SK-N-SH (cell line): ENCODE measurements at regions not wholly inside any gene's neighbourhood (a gene's known extent, or its start where the extent isn't known, plus 50 kb on each side); places are given as distances from the start of the nearest gene placed in this dataset.
"Not testable (repeated sequence)": the region's sequence is repeated elsewhere in the genome, so short reads cannot be mapped to it uniquely, and the experiment has no call there.

ENCODE experiments used
- CTCF ChIA-PET: fragments of 300-600, 350-600 bp; formaldehyde crosslinking; extraction: SDS; loops from one replicate; lab custom pipeline; 2021; lab: Yijun Ruan, JAX
- POLR2A ChIA-PET: fragments of 350-600 bp; sonication (Branson Sonifier 250); formaldehyde crosslinking; extraction: SDS; loops from one replicate; lab custom pipeline; 2020; ENCODE audit warnings: antibody characterized with exemption, inconsistent platforms; lab: Yijun Ruan, JAX
- DNase-seq: peaks from one replicate; pipeline ENCODE4 v3.0.0; 2012
- H2AFZ ChIP-seq: fragments of 200-600 bp; sonication (generic); 2 replicates; pipeline ENCODE4 v1.8.1; 2016; ENCODE audit warnings: antibody characterized with exemption, mild to moderate bottlenecking, low read depth
- H3F3A ChIP-seq: fragments of 200-600 bp; sonication (generic); replicated peaks from 2 replicates; pipeline ENCODE3; 2016; ENCODE audit warnings: antibody characterized with exemption, mild to moderate bottlenecking; ENCODE audit not compliant: insufficient read depth
- H3K27ac ChIP-seq, 2 experiments: fragments of 200-500 bp in 1 of 2; fragments of 200-600 bp in 1 of 2; sonication (Bioruptor generic) in 1 of 2; sonication (generic), shearing (Covaris generic) in 1 of 2; 2 replicates each; pipeline versions ENCODE4 v1.5.1 to v1.6.1; 2014 to 2016; ENCODE audit warnings: low read depth in 2 of 2, inconsistent platforms in 1 of 2, low read length in 1 of 2, mild to moderate bottlenecking in 1 of 2, mixed read lengths in 1 of 2
- H3K27me3 ChIP-seq: fragments of 200-600 bp; sonication (generic), shearing (Covaris generic); 2 replicates; pipeline ENCODE4 v1.6.1; 2016; ENCODE audit warnings: mixed run types; ENCODE audit not compliant: insufficient read depth
- H3K36me3 ChIP-seq, 2 experiments: fragments of 200-500 bp in 1 of 2; fragments of 200-600 bp in 1 of 2; sonication (Bioruptor generic) in 1 of 2; sonication (generic) in 1 of 2; replicated peaks in 1 of 2; 2 replicates each; pipeline versions ENCODE3 to v1.5.1; 2014 to 2016; ENCODE audit warnings: low read length in 1 of 2, mild to moderate bottlenecking in 1 of 2; ENCODE audit not compliant: insufficient read depth in 2 of 2, control insufficient read depth in 1 of 2
- H3K4me1 ChIP-seq, 2 experiments: fragments of 200-500 bp in 1 of 2; fragments of 200-600 bp in 1 of 2; sonication (Bioruptor generic) in 1 of 2; sonication (generic), shearing (Covaris generic) in 1 of 2; 2 replicates each; pipeline versions ENCODE4 v1.5.1 to v1.6.1; 2014 to 2016; ENCODE audit warnings: low read depth in 1 of 2, low read length in 1 of 2, mixed run types in 1 of 2; ENCODE audit not compliant: insufficient read depth in 2 of 2, control insufficient read depth in 1 of 2
- H3K4me2 ChIP-seq: fragments of 200-600 bp; sonication (generic), shearing (Covaris generic); 2 replicates; pipeline ENCODE4 v1.6.1; 2017; ENCODE audit warnings: mixed run types
- H3K4me3 ChIP-seq, 2 experiments: fragments of 200-500 bp in 1 of 2; fragments of 200-600 bp in 1 of 2; sonication (Bioruptor generic) in 1 of 2; sonication (generic), shearing (Covaris generic) in 1 of 2; 2 replicates each; pipeline versions ENCODE4 v1.5.1 to v1.8.1; 2014 to 2016; ENCODE audit warnings: low read depth in 2 of 2, inconsistent platforms in 1 of 2, low read length in 1 of 2, mild to moderate bottlenecking in 1 of 2, mixed read lengths in 1 of 2, moderate library complexity in 1 of 2
- H3K79me2 ChIP-seq: fragments of 200-600 bp; sonication (generic); 2 replicates; pipeline ENCODE4 v1.8.1; 2017; ENCODE audit warnings: mild to moderate bottlenecking; ENCODE audit not compliant: insufficient read depth
- H3K9ac ChIP-seq: fragments of 200-600 bp; sonication (generic); 2 replicates; pipeline ENCODE4 v1.6.1; 2017; ENCODE audit warnings: mixed run types
- H3K9me2 ChIP-seq: fragments of 200-600 bp; sonication (generic); 2 replicates; pipeline ENCODE4 v1.6.1; 2017; ENCODE audit warnings: mixed run types
- H3K9me3 ChIP-seq: fragments of 200-600 bp; sonication (generic); 2 replicates; pipeline ENCODE4 v1.6.1; 2017; ENCODE audit warnings: mixed run types, mild to moderate bottlenecking, moderate library complexity
- H4K20me1 ChIP-seq: fragments of 200-600 bp; sonication (generic); 2 replicates; pipeline ENCODE4 v1.6.1; 2017; ENCODE audit warnings: mild to moderate bottlenecking, mixed run types; ENCODE audit not compliant: insufficient read depth
- CHD2 ChIP-seq: fragments of 150-350 bp; IDR thresholded peaks from 2 replicates; pipeline ENCODE4 v1.6.1; 2018; ENCODE audit warnings: low read length; ENCODE audit not compliant: partially characterized antibody
- FOSL2 ChIP-seq: IDR thresholded peaks from 2 replicates; pipeline ENCODE4 v1.4.0; 2012; ENCODE audit warnings: low read depth, mild to moderate bottlenecking, moderate library complexity, borderline replicate concordance
- GATA2 ChIP-seq: sonication (generic); formaldehyde crosslinking; IDR thresholded peaks from 2 replicates; pipeline ENCODE4 v1.5.0; 2020; ENCODE audit warnings: mild to moderate bottlenecking, missing genetic modification reagents
- NRF1 ChIP-seq: IDR thresholded peaks from 2 replicates; pipeline ENCODE4 v1.6.1; 2012; ENCODE audit warnings: low read depth, mild to moderate bottlenecking, low read length
- RAD21 ChIP-seq: IDR thresholded peaks from 2 replicates; pipeline ENCODE4 v1.6.1; 2012; ENCODE audit warnings: mild to moderate bottlenecking, low read length
- RCOR1 ChIP-seq: fragments of 150-350 bp; IDR thresholded peaks from 2 replicates; pipeline ENCODE4 v1.6.1; 2017; ENCODE audit warnings: antibody characterized with exemption, low read length
- SIN3A ChIP-seq: IDR thresholded peaks from 2 replicates; pipeline ENCODE4 v1.6.1; 2012; ENCODE audit warnings: low read depth, mild to moderate bottlenecking, low read length, moderate library complexity, borderline replicate concordance
- TAF1 ChIP-seq: IDR thresholded peaks from 2 replicates; pipeline ENCODE4 v1.6.1; 2012; ENCODE audit warnings: low read depth, mild to moderate bottlenecking, low read length, moderate library complexity, borderline replicate concordance
- USF1 ChIP-seq: IDR thresholded peaks from 2 replicates; pipeline ENCODE4 v1.4.0; 2012; ENCODE audit warnings: low read depth, borderline replicate concordance
- USF2 ChIP-seq: fragments of 150-350 bp; IDR thresholded peaks from 2 replicates; pipeline ENCODE4 v1.6.1; 2017; ENCODE audit warnings: antibody characterized with exemption, low read length, low read depth, borderline replicate concordance
- WGBS: methylation state at CpG from one replicate; pipeline ENCODE4 v1.1.6; 2017; ENCODE audit warnings: low lambda C conversion rate; 5-methylcytosine and 5-hydroxymethylcytosine counted together
- TF ChIP-seq, protein P1 (sequence below): IDR thresholded peaks from 2 replicates; pipeline ENCODE4 v1.4.0; 2012; ENCODE audit warnings: low read depth, borderline replicate concordance

DNA sequence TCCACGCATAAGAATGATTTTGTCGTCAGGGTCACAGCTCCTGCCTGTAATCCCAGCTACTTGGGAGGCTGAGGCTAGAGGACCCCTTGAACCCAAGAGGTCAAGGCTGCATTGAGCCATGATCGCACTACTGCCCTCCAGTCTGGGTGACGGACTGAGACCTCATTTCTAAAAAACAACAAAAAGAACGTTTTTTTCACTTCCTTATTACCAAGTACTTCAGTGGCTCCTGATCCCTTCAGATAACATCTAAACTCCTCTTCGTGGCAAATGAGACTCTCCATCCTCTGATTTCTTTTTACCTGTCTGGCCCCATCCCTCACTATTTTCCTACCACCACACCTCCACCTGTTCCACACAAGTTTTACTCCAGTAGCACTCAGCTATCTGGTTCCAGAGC, 105.4 kb upstream of the TLK1 start:
- no peak for DNase-seq
- Histone ChIP-seq H3K27ac (no peak overlapping the region), H3K27me3 (no peaks in the 10 kb centered on the region), H3K79me2 (no peaks in the 10 kb centered on the region), H3K9me3 (no peaks in the 10 kb centered on the region)
- TF ChIP-seq USF2 (no peak), CHD2 (no peak)
- TF ChIP-seq, all 33 proteins: peak for 0
- Histone ChIP-seq H3K9ac (no peak overlapping the region), H3K4me1 (no peaks in the 10 kb centered on the region; a peak in 1 of 4 replicates), H3K9me2 (no peaks in the 10 kb centered on the region), H2AFZ (no peak overlapping the region), H3K4me3 (no peak overlapping the region), H3K4me2 (no peak overlapping the region), H3F3A (no peaks in the 10 kb centered on the region), H3K36me3 (no peaks in the 10 kb centered on the region), H4K20me1 (no peaks in the 10 kb centered on the region)
- ChIA-PET POLR2A (no interaction called here), CTCF (interaction anchor here (0.6 kb wide), 1 partner anchor 100 kb away, joined by 4 read pairs; no protein-coding TSS in a partner anchor)
- 70% methylated on average over 6 of the region's 6 CpGs for WGBS

GRCh38 chr2:171261529-171261928, 100.8 kb upstream of the TLK1 start:
- H2AFZ ChIP-seq, H3K4me2 ChIP-seq, H3F3A ChIP-seq, H3K79me2 ChIP-seq, CTCF ChIA-PET, H3K36me3 ChIP-seq, H3K9ac ChIP-seq, H3K4me1 ChIP-seq, H3K9me3 ChIP-seq, H3K27ac ChIP-seq, H3K4me3 ChIP-seq, DNase-seq, H3K27me3 ChIP-seq, H3K9me2 ChIP-seq, H4K20me1 ChIP-seq, POLR2A ChIA-PET: not testable (repeated sequence)
- WGBS, result 79% methylated on average over 2 of the region's 2 CpGs

GRCh38 chr2:171260471-171261424, 100.1 kb upstream of the TLK1 start:
- Histone ChIP-seq H3K4me2 (no peak overlapping the region), H3K36me3 (no peaks in the 10 kb centered on the region), H3K27me3 (no peaks in the 10 kb centered on the region), H3K79me2 (no peaks in the 10 kb centered on the region), H3K9ac (no peak overlapping the region), H3K4me3 (no peak overlapping the region), H2AFZ (no peak overlapping the region), H3K27ac (no peak overlapping the region), H3F3A (no peaks in the 10 kb centered on the region), H3K4me1 (no peaks in the 10 kb centered on the region), H3K9me3 (no peaks in the 10 kb centered on the region), H3K9me2 (no peaks in the 10 kb centered on the region), H4K20me1 (no peaks in the 10 kb centered on the region)
- ChIA-PET POLR2A (no interaction called here), CTCF (interaction anchor here (1.3 kb wide), 1 partner anchor 20 kb away, joined by 3 read pairs; no protein-coding TSS in a partner anchor)
- TF ChIP-seq, protein P1, sequence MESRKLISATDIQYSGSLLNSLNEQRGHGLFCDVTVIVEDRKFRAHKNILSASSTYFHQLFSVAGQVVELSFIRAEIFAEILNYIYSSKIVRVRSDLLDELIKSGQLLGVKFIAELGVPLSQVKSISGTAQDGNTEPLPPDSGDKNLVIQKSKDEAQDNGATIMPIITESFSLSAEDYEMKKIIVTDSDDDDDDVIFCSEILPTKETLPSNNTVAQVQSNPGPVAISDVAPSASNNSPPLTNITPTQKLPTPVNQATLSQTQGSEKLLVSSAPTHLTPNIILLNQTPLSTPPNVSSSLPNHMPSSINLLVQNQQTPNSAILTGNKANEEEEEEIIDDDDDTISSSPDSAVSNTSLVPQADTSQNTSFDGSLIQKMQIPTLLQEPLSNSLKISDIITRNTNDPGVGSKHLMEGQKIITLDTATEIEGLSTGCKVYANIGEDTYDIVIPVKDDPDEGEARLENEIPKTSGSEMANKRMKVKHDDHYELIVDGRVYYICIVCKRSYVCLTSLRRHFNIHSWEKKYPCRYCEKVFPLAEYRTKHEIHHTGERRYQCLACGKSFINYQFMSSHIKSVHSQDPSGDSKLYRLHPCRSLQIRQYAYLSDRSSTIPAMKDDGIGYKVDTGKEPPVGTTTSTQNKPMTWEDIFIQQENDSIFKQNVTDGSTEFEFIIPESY, result no peak
- TF ChIP-seq CHD2, result no peak
- no peak for TF ChIP-seq RAD21
- TF ChIP-seq SIN3A, result no peak
- no peak for TF ChIP-seq TAF1
- TF ChIP-seq FOSL2, result no peak
- no peak for TF ChIP-seq USF1
- no peak for TF ChIP-seq RCOR1
- no peak for TF ChIP-seq GATA2 (CRISPR knock-in tag)
- TF ChIP-seq NRF1, result no peak
- DNase-seq, result no peak
- WGBS, result 79% methylated on average over 6 of the region's 6 CpGs
